AG04450 (cell line): ENCODE measurements at regions not wholly inside any gene's neighbourhood (a gene's known extent, or its start where the extent isn't known, plus 50 kb on each side); places are given as distances from the start of the nearest gene placed in this dataset.

ENCODE experiments used
- CTCF ChIA-PET: fragments of 300-600, 350-600 bp; formaldehyde crosslinking; extraction: SDS; loops from one replicate; lab custom pipeline; 2022; ENCODE audit warnings: antibody characterized with exemption, inconsistent platforms; lab: Charles Lee
- POLR2A ChIA-PET: fragments of 350-600 bp; formaldehyde crosslinking; extraction: SDS; loops from one replicate; lab custom pipeline; 2021; ENCODE audit warnings: antibody characterized with exemption, inconsistent platforms; lab: Yijun Ruan, JAX
- DNase-seq: peaks from one replicate; pipeline ENCODE4 v3.0.0-alpha.2; 2011; ENCODE audit warnings: low read depth, low spot score
- H3K27ac ChIP-seq: one replicate; pipeline ENCODE4 v1.5.1; 2012; ENCODE audit warnings: low read depth, low read length, control low read depth
- H3K27me3 ChIP-seq: one replicate; pipeline ENCODE4 v1.6.0; 2012; ENCODE audit warnings: low read length; ENCODE audit not compliant: control insufficient read depth, insufficient read depth
- H3K4me3 ChIP-seq: 2 replicates; pipeline ENCODE4 v1.5.1; 2011; ENCODE audit warnings: mild to moderate bottlenecking, low read depth, low read length, control low read depth
- H3K9me3 ChIP-seq: 2 replicates; pipeline ENCODE4 v1.5.1; 2012; ENCODE audit warnings: low read length; ENCODE audit not compliant: control insufficient read depth, insufficient read depth
- TF ChIP-seq, protein P1 (sequence below): IDR thresholded peaks from 2 replicates; pipeline ENCODE4 v1.5.1; 2011; ENCODE audit warnings: low read depth, low read length, control low read depth, inconsistent platforms

DNA sequence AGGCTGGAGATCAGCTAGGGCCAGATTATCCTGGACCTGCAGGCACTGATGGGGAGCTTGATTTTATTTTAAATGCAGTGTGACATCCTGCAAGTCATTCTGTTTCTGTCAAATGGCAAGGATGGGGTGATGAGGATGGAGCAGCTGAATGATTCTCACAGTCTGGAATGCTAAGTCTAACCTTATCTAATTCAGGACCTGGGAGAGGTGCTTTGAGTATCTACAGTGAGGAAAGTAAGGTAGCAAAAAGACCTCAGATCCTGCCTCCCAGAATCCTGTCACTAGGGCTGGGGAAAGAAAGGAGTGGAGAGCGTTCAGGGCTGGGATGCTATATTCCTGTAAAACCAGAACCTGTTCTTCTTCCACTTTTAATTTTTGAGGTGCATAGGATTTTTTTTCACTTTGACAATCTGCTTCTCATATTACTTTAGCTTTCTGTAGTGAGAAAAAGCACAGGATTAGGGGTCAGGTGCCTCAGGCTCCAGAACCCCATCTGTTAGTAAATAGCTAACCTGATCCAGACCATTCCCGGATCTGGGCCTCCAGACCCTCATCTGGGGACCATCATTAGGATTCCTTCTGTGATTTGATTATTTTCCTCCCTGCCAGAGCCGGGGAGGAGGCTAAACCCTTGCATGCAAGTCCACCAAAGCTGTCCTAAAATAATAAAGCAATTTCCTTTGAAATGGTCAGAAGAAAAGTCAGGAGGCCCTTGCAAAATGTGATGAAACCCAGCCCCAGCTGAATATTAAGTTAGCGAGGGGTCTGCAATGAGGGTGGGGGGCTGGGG is 54.7 kb downstream of the ASCL1 start:
- H3K9me3 ChIP-seq = peaks cover 17% of the 10 kb centered on the region; the same call in 1 of the 2 replicates
- no peak overlapping the region for H3K27ac ChIP-seq
- ChIA-PET POLR2A (no interaction called here), CTCF (interaction anchor here (0.6 kb wide), 1 partner anchor 1238 kb away, joined by 7 read pairs; no protein-coding TSS in a partner anchor)
- TF ChIP-seq, protein P1, sequence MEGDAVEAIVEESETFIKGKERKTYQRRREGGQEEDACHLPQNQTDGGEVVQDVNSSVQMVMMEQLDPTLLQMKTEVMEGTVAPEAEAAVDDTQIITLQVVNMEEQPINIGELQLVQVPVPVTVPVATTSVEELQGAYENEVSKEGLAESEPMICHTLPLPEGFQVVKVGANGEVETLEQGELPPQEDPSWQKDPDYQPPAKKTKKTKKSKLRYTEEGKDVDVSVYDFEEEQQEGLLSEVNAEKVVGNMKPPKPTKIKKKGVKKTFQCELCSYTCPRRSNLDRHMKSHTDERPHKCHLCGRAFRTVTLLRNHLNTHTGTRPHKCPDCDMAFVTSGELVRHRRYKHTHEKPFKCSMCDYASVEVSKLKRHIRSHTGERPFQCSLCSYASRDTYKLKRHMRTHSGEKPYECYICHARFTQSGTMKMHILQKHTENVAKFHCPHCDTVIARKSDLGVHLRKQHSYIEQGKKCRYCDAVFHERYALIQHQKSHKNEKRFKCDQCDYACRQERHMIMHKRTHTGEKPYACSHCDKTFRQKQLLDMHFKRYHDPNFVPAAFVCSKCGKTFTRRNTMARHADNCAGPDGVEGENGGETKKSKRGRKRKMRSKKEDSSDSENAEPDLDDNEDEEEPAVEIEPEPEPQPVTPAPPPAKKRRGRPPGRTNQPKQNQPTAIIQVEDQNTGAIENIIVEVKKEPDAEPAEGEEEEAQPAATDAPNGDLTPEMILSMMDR = no peak
- H3K27me3 ChIP-seq = no peaks in the 10 kb centered on the region
- H3K4me3 ChIP-seq = no peak overlapping the region
- no peak for DNase-seq

DNA sequence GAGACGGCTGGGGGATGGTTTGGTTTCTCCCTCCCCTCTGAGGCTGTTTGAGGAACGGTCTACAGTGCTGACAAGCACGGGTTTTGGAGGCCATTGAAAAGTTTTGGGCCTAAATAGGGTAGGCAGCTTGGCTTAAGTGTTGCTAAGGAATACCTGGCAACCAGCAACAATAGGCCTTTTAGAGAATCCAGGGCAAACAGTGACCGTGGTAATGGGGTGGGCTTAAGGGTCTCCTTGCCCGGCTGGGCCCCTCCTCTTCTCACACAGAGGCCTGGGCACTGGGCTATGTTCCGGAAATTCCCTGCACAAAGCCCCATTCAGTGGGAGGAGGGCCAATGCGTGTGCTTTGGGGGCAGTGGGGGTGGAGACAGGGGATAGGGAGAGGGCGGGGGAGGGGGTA is 55.4 kb downstream of the ASCL1 start:
- CTCF ChIA-PET = no interaction called here
- H3K27me3 ChIP-seq = no peaks in the 10 kb centered on the region
- H3K9me3 ChIP-seq = peaks cover 17% of the 10 kb centered on the region; the same call in 1 of the 2 replicates
- TF ChIP-seq, protein P1 = no peak
- POLR2A ChIA-PET = no interaction called here
- H3K4me3 ChIP-seq = no peak overlapping the region
- H3K27ac ChIP-seq = no peak overlapping the region
- DNase-seq = no peak

DNA sequence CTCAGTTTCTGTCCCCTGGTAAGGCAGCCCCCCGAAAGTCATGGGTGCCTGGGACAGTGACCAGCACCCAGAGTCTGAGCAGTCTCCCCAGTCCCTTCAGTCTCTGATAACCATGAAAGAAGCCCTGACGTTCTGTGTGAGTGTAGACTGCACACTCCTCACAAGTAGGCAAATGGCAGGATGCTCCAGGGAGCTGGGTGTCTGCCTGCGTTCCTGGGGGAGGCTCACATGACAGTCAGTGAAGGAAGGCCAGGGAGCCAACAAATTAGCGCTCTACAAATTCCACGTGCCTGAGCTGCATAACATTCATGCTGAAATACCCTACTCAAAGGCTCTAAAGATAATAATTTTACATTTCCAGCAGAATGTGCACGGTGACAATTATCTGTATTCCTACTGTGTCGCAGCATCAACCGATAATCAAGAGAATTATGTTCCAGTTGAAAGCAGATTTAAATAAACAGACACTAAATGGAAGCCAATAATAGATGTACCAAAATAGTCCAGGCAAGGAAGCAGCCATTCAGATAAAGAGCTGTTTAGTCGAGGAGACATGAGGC is 56.3 kb downstream of the ASCL1 start:
- no peak overlapping the region for H3K4me3 ChIP-seq
- ChIA-PET POLR2A (no interaction called here), CTCF (no interaction called here)
- H3K9me3 ChIP-seq = peaks cover 17% of the 10 kb centered on the region; the same call in 1 of the 2 replicates
- no peak for DNase-seq
- no peak overlapping the region for H3K27ac ChIP-seq
- TF ChIP-seq, protein P1 = no peak
- no peaks in the 10 kb centered on the region for H3K27me3 ChIP-seq

DNA sequence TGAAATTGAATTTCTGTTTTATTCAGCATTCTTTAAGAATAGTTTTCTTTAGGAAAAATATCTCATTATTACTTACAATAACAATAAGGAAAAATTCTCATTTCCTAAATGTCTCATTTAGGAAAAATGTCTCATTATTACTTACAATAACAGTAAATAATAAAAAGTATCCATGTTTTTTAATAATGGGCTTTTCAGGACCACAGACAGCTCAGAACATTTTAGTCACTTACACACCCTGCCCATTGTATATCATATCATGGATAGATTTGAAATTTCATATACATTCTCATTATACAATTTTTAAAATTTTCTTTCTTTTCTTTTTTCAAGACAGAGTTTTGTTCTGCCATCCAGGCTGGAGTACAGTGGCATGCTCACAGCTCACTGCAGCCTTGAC is 58.9 kb downstream of the ASCL1 start:
- Histone ChIP-seq H3K9me3 (peaks cover 17% of the 10 kb centered on the region), H3K27me3 (no peaks in the 10 kb centered on the region), H3K4me3 (no peak overlapping the region), H3K27ac (no peak overlapping the region)
- ChIA-PET POLR2A (no interaction called here), CTCF (no interaction called here)
- TF ChIP-seq, protein P1 = no peak
- no peak for DNase-seq

DNA sequence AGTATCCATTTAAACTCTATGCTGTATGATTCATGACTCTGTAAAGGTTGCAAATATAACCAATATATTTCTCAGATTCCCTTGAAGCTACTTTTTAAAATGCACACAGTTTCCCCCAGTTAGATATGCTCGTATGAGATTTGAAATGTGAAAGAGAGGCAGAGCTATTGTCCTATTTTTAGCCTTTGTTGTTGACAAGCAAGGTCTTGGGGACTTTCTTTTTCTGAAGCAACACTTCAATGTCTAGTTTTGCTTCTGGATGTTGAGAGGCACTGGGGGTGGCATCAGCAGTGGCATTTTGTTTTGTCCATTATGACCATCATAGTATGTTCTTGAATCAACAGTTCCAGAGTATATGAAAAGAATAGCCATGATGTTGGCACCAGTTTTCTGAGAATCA is 63.4 kb downstream of the ASCL1 start:
- Histone ChIP-seq H3K27ac (no peak overlapping the region), H3K9me3 (no peaks in the 10 kb centered on the region; the same call in none of the 2 replicates), H3K4me3 (no peak overlapping the region), H3K27me3 (no peaks in the 10 kb centered on the region)
- TF ChIP-seq, protein P1 = no peak
- DNase-seq = no peak
- ChIA-PET POLR2A (no interaction called here), CTCF (no interaction called here)
